HS-27A (cell line): ENCODE measurements at regions not wholly inside any gene's neighbourhood (a gene's known extent, or its start where the extent isn't known, plus 50 kb on each side); places are given as distances from the start of the nearest gene placed in this dataset.

ENCODE experiments used
- DNase-seq: peaks from one replicate; pipeline ENCODE4 v3.0.0-alpha.2; 2012; ENCODE audit warnings: low read depth, missing footprints

DNA sequence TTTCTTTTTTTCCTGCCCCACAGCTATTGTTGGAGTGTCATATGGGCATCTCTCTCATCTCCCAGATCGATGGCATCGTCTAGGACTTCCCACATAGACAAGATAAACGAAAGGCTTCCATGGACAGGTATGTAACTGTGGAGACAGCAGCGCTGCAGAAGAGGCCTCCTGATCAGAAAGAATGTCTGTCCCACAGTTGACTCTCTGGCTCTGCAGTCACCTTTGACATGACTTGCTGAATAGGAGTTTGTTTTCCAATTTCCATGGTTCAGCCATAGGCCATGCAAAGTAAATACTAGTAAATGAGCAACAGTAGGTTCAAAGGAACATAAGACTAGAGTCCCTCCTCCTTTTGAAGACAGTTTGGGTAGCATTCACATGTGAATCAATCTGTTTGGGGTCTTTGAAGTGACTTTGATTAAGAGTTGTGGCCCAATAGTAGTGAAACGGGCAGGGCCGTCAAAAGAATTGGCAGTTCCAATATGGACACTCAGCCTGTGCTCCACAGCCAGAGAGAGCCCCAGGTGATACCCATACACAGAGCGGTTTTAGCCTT lies 134.7 kb upstream of the IFNGR1 start:
- no peak for DNase-seq

DNA sequence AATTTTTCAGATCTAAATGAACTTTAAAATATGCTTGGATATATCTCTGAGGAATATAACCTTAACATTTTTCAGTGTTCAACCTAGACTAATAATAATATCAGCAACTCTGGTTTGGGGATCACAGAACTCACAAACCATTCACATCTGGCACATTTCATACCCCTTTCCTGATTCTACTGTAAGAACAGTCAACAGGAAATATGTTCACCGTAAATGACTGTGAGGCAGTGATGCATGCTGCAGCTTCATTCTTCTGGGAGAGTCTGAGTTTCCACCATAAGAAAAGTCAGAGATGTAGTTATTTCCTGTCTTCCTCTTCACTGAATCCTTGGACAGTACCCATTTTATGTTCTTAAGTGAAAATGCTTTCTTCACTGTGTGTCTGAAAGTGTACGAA lies 134.2 kb upstream of the IFNGR1 start:
- no peak for DNase-seq

DNA sequence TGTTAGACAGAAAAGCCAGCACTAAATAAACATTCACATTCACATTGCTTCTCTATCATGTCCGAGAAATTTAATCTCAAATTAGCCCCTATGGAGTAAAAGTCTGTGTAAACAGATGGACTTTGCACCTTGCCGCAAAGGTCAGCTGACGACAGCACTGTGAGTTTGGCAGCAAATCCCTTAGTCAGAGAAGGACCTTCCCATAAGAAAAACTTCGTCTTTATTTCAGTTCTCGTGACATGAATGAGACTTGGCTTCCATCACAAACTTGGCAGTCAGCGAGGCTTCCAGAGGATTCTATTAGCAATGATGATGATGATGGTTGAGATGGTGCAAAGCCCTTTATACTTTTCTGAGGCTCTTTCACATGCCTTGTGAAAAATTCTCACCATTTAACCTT lies 133.7 kb upstream of the IFNGR1 start:
- no peak for DNase-seq

DNA sequence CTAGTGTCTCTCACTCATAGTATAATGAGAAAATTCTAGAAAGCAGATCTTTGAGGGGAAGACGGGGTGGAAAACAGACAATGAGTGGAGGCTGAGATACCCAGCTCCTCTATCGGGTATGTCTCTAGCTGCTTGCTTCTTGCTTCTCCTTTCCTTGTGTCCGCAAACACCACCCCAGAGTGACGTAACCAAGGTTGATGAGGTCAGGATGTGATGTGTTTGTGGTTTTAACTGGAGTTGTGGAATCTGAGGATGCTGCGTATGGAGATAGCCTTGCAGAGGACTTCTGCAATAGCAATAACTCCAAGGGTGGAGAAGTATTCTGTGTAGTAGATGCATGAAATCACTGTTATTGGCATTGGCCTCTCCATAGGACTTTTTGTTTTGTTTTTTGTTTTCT lies 132.7 kb upstream of the IFNGR1 start:
- no peak for DNase-seq

- no peak for DNase-seq
These were observed 131.7 kb upstream of the IFNGR1 start for GRCh38 chr6:137350857-137351256.

DNA sequence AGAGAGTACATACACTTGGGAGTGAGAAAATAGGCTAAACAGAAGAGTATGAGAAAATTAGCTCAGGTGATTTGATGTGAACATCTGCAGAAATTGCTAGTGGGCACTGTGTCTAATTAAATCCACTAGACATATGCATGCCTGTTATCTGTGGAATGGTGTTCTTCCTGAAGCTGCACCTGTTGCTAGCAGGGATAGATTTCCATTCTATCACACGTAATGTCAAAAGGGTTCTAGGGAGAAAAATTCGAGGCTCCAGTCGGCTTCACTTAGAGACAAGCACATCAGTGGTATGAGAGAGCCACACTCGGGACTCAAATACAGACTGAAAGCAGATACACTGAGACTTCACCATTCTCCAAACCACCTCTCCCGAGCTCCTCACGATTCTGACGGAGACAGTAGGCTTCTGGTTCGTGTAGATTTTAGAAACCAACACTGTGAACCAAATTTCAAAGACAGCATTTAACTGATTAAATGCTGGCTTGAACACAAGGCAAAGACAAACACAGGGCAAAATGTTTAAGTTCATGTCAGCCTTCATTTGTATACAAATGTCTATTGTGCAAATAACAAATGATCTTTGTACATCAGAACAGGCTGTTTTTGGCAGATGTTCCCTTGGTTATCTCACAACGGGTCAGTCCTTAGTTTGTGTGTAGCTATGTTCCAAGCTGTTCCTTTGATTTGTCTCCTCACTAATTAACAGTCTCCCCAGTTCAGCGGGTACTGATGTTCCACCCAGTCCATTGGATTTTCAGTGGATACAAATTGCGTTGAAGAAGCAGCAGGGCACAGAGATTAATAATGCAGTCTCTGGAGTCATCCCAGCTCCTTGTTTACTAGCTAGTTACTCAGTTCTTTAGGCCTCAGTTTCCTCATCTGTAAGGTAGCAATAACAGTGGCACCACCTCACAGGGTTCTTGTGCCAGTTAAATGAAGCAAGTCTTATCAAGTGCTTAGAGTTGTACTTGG lies 131.0 kb upstream of the IFNGR1 start:
- DNase-seq: no peak

DNA sequence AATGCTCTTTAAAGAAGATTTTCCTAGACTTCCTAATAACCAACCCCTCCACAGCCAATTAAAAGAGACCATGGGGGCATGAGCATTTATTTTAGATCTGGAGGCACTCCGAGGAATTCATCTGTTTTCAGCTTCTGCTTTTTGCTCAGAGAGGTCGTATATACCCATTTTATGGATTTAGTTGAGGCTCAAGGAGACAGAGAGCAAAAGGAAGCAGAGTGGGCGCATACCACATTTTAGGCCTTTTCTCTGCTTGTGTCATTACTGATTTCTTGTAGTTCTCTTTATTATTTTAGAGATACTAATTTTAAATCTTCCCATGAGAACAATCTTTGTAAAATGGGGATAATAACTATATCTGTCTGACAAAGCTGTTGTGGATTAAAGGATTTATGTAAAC lies 129.6 kb upstream of the IFNGR1 start:
- no peak for DNase-seq

GRCh38 chr6:137343241-137343640 lies 124.1 kb upstream of the IFNGR1 start:
- DNase-seq: no peak

DNA sequence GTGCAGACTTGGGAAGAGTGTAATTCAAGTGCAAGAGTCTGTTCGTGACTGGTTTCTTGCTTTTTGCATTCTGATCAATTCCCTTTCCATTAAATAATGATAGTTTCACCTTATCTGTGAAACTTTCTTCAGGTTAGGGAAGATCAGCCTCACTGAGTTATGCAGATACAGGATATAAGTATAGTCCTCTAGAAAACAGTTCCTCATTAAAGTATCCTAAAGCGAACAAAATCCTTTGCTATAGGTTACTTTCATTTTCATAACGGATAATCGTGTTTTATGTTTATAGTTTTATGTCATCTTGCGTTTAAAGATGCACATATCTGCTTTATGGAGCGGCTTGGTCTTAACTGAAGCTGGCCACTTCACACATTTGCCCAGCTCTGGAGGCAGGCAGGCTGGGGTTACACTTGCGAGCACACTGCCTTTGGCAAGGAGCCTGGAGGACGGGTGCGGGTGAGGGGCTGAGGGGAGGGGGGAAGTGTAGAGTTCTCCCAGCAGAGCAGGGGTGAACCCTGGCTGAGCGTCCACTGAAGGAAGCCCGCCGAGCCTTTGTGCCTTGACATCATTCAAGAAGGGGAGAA lies 123.5 kb upstream of the IFNGR1 start:
- DNase-seq: no peak

- DNase-seq: no peak
These were observed 122.6 kb upstream of the IFNGR1 start for GRCh38 chr6:137341681-137342195.

DNA sequence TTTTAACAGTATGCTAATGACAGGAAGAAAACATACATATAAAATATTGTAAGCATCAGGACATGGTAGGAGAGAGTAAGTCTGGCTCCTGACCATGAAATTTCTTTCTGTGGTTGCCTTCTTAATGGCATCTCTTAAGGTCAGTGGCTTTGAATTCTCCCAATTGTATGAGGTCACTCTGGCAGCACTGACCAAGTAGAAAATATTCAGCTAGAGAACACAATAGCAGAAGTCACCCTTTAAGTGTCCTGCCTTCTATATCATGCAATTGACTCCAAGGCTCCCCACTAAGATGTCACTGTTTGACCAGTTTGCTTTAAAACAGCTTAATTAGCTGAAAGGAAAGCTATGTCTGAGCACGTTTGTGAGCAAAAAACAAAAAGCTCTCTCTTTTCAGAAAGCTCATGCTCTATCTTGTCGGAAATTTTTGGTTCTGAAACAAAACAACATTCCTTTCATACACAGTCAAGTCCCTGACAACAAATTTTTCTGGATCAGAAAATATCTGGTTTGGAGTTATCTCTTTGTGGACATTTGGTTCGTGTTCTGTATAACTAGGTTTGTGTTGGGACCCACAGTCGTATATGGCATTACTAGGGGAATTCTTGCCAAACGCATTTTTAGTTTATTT lies 120.9 kb upstream of the IFNGR1 start:
- no peak for DNase-seq

- no peak for DNase-seq
These were observed 115.7 kb upstream of the IFNGR1 start for GRCh38 chr6:137334884-137335283.

DNA sequence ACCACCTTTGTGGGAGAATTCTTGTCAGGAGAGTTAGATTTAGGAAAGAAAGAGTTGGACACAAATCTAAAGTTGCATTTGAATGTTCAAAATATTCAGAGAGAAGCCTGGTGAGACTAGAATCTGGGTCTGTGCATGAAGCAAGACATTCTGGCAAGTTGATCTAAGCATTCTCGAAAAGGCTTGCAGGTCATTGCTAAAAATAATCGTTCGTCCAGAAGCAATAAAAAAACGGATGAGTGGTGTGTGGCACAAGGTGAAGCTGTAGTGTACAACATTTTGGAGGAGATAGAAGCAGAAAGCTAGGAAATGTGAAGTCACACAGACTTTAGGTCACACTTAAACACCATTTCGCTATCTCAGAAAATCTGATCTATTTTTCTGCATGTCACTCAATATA lies 114.9 kb upstream of the IFNGR1 start:
- DNase-seq: no peak

GRCh38 chr6:137332637-137333280 lies 113.6 kb upstream of the IFNGR1 start:
- no peak for DNase-seq

GRCh38 chr6:137323860-137324259 lies 104.7 kb upstream of the IFNGR1 start:
- DNase-seq: no peak

DNA sequence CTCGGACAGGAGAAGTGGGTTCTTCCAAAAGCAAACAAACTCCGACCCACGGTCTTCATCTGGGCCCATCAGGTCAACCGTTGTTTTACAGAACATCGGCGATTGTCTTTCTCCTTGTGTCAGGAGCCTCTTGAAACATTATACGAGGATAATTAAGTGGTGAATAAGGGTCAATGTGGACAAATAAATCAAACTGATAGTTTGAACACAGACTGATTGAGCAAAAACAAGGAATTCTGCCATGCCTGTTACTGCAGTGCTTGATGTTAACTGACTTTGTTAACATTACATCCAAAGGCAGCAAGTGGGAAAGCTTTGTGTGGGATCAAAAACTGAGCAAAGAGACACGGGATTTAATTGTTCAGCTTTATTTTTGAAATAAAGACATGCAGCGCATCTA lies 101.1 kb upstream of the IFNGR1 start:
- DNase-seq: no peak

- DNase-seq: no peak
These were observed 97.4 kb upstream of the IFNGR1 start for GRCh38 chr6:137316626-137317025.

DNA sequence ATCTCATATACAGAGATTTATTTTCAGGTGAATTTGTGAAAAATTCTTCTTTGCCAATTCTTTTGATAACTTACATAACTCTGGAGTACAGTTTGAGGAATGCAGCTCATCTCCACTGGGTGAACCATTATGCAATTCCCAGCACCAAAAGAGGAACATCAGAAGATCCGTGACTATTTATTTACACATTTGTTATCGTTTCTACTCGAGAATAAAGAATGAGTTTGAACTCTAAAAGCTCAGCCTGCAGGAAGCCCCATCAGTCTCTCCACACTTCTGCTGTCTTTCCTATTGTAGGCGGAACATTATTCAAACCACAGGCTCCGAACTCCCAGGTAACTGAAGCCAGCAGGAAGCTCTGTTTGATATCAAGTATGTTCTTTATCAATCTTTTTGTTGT lies 95.9 kb upstream of the IFNGR1 start:
- DNase-seq: no peak

GRCh38 chr6:137313928-137314855 lies 95.0 kb upstream of the IFNGR1 start:
- DNase-seq: peak; percentile 51

DNA sequence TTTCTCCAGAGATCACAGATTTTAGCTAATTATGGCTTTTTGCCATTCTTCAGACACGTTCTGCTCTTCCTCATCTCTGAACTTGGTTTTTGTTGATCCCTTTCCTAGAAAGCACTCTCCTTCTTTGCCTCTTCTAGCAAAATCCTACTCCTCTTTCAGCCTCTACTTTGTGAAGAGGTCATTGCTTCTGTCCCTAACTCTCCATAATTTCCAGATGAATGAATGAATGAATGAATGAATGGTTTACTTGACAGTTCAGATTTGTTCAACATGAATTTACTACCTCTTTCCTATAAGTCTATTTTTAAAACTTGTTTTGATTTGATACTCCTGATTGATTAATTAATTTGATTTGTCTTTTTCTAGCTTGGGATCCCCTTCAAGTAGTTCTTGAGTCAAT lies 94.0 kb upstream of the IFNGR1 start:
- DNase-seq: no peak

DNA sequence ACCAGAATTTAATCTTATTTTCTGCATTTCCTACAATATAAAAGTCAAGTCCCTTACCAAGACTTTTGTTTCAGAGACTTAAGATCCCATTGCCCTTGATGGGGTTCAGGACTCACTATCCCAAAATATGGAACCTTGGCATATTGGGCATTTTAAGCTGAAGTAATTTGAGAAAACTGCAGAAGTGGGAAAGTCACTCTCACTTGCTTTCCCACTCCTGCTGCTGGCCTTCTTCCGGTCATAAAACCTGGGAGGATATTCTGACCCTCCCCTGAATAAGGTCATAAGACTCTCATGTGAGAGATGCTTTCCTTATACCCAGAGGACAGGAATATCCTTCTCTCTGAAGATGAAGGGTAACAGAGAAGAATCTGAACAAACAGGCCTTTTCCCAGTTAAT lies 92.8 kb upstream of the IFNGR1 start:
- no peak for DNase-seq
